ENCODE measurements at regions not wholly inside any gene's neighbourhood (a gene's known extent, or its start where the extent isn't known, plus 50 kb on each side); places are given as distances from the start of the nearest gene placed in this dataset.

DNA sequence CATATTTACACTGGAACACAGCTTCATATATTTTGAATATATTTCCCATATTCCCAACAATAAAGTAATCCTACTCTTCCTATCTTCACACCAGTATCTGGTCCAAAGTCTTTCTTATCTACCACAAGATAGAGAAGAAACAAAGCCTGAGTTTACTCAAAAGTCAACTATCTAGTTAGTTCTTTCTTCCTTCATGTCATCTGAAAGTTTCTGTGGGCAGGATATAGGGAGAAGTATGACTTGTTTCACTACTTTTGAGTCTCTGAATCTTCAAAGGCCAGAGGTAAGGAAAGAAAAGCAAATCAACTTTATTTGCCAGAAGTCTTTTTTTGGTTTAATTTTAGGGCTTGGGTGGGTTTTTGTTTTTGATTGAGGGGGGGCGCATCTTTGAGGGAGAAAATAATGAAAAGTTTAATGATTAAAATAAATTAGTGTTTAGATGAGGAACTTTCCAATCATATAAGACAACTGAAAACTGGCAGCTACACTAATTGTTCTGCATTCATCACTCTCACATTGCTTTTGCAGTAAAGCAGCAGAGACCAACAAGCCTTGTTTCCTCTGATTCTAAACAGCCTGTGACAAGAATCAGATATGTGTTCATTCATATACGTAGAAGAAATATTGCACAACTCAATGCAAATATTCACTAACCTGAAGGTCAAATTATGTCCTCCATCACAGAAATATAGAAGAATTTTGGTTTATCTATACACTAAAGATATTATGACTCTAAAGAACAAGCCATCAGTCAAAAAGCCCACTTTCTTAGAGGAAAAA lies 421.4 kb downstream of the SHQ1 start:
- no peak for DNase-seq

DNA sequence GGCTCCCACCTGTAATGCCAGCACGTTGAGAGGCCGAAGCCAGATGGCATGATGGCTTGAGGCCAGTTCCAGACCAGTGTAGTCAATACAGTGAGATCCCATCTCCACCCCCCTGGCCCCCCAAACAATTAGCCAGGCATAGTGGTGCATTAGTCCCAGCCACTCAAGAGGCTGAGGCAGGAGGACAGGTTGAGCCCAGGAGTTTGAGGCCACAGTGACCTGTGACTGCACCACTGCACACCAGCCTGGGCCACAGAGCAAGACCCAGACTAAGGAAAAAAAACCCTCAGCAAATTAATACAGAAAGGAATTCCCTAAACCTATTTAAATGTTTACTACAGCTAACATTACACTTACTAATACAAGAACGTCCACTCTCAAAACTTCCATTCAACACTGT lies 424.6 kb downstream of the SHQ1 start:
- DNase-seq: no peak

DNA sequence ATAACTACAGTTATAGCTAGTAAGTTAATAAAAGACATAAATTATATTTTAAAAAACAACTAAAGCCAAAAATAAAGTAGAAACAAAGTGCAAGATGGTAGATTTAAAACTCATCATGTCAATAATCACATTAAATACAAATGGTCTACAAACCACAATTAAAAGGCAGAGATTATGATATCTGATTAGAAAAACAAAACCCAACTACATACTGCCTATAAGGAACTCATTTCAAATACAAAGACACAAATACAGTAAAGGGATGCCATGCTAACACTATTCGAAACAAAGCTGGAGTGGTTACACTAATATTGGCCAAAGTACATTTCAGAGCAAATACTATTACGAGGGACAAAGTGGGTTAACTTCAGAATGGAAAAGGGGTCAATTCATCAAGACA lies 426.5 kb downstream of the SHQ1 start:
- no peak for DNase-seq

DNA sequence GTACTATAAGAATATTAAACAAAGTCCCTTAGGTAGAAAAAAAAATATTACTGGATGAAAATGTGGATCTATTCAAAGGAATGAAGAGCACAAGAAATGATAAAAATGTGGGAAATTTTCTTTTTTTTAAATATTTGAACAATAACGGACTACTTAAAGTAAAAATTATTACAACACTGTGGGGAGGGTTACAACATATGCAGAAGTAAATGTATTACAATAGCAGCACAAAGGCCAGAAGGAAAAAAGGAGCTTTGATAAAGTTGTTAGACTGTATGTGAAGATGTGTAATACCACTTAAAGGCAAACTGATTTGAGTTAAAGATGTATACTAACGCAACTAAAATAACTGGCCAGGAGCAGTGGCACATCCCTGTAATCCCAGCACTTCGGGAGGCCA lies 427.1 kb downstream of the SHQ1 start:
- no peak for DNase-seq

DNA sequence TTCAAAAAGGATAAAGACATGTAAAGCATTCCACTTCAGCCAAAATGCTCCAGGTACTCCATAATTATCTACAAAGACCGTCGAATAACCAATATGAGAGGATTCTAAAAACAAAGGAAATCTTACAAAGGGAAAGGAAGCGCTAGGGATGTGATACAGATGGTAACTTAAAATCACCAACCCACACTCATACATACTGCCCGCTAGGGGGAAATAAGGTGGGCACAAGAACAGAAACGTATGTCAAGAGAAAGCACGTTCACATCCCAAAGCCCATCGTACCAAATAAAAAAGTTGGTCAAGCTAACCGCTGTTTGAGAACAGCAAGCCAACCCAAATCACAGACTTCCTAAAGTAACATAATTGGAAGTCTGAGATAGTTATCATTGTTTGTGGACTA lies 429.4 kb downstream of the SHQ1 start:
- no peak for DNase-seq

DNA sequence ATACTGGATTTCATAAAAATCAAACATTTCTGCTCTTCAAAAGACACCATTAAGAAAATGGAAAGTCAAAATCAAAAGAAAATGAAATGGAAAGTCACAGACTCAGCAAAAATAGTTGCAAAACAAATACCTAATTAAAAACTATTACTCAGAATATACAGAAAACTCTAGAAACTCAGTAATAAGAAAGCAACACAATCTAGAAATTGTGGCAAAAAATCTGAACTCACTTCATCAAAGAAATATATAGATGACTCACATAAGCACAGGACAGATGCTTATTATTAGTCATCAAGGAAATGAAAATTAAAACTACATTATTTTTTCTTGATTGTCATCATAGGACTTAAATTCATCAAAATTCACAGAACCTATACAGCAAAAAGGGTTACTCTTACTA lies 430.0 kb downstream of the SHQ1 start:
- no peak for DNase-seq

DNA sequence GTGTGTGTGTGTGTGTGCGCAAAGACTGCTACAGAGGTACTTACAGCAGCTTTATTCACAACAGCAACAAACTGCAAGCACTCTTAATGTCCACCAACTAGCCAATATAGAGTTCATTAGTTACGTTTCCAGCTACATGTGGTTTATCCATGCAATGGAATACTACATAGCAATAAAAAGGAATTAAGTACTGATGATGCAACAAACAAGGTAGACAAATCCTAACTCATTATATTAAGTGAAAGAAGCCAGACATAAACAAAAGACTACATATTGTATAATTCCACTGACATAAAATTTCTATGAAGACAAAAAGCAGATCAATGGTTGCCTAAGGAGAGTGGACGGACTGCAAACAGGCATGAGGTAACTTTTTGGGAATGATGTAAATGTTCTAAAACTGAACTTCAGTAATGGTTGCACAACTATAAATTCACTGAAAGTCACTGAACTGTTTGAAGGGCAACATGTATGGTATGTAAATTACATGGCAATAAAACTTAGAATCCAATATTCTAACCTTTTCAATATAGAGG lies 433.7 kb downstream of the SHQ1 start:
- no peak for DNase-seq

DNA sequence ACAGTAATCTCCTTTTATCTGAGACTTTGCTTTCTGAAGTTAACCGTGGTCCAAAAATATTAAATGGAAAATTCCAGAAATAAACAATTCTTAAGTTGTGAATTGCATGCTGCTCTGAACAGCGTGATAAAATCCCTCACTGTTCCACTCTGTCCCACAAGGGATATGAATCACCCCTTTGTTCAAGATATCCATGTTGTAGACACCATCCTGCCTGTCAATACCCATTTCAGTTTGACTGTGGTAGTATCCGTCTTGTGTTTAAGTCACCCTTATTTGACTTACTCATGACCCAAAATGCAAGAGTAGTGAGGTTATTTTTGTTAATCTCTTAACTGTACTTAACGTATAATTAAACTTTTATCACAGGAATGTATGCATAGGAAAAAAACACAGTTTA lies 435.0 kb downstream of the SHQ1 start:
- DNase-seq: no peak

DNA sequence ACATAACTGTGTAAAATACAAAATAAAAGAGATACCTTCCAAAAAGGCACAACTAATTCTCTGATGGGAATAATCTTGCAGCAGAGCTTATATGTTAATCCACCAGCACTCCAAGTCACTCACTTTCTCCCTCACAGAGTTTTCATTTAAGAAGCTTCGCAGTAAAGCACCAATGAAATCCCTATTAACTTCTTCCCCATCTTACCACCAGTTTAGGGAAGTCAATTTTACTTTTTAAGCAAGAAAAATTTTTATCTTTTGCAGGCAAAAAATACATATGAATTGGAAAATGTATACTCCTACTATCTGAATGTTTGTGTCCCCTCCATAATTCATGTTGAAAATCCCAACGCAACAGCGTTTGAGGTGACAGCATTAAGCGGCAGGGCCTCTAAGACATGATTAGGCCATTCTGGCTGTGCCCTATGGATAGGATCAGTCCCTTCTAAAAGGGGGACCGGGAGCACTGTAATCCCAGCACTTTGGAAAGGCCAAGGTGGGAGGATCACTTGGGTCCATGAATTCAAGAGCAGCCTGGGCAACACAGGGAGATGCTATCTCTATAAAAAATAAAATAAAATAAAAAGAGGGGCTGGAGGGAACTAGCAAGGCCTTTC lies 435.8 kb downstream of the SHQ1 start:
- DNase-seq: no peak

DNA sequence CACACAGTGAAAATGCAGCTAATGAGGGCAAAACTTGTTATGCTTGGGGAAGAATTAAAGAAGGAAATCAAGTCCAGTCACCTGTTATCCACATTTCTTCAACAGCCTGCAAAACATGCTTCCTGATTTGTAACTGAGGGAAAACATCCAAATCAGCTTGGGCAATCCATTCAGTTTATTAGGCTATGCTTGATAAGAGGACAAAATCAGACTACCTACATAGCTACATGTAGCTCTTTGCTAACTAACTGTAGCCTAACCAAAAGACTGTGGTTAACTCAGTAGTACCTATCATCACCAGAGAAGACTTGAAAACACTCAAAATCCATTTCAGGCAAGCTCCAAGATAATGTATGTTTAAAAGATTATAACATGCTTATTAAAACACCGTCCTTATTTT lies 436.4 kb downstream of the SHQ1 start:
- no peak for DNase-seq

DNA sequence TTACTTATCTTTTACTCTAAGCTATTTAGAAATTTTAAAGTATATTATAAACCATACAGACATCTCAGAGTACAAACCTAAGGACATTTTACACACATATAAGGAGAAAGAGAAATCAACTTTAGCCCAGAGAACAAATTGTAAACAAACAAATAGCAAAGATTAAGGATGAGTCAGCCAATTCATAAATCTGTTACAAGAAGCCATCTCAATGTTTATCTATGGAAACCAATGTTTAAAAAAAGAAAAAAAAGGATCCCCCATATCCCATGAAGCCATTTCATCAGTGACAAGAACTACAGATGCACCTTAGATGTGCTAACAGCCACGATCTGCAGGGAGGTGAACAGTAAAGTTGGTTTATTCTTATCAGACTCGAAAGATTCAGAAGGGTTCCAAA lies 437.1 kb downstream of the SHQ1 start:
- no peak for DNase-seq

DNA sequence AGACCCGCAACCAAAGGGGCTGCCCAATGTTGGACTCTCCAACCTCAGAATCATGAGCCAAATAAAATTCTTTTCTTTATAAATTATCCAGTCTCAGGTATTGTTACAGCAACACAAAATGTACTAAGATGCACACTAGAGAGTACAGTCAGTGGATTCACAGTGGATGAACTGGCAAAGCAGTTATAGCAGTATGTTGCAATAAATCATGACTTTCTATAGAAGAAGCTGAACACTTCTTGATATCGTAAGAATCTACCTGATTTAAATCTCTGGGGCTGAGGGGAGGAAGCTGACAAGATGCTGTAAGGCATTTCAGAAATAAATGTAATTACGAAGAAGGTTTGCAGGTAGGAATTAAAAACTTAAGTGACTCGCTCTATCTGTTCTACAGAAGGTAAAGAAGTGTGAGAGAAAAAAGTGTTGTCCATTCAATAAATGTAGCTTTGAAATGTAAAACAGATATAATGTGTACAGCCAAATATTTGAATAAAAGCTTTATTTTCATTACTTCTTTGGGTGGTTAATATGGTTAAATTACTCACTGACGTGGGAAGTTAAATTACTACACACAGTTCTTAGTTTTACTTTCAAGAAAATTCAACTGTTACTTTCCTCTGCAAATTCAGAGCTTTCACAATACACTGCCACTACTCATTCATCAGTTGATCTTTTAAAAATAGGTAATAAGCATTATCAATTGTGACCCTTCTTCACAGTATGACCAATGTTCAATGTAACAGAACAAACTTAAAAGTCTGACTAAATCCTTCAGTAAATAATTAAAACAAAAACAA lies 439.1 kb downstream of the SHQ1 start:
- no peak for DNase-seq

DNA sequence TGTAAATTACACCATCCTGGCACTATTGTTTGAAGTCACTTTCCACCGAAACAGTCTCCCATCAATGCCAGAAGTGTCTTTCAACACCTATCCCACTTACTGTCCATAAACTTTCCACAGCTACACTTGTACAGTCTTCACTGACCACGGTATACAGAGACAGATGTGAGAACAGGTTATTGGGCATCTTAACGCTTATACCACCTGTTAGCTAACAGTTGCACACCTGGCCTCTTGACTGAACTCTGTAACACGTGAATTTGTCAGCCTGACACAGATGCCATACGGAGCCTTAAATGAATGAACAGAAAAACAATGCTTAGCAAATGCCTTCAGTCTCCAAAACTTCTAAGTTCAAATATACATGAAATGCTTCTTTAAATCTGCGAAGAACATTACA lies 440.5 kb downstream of the SHQ1 start:
- no peak for DNase-seq

DNA sequence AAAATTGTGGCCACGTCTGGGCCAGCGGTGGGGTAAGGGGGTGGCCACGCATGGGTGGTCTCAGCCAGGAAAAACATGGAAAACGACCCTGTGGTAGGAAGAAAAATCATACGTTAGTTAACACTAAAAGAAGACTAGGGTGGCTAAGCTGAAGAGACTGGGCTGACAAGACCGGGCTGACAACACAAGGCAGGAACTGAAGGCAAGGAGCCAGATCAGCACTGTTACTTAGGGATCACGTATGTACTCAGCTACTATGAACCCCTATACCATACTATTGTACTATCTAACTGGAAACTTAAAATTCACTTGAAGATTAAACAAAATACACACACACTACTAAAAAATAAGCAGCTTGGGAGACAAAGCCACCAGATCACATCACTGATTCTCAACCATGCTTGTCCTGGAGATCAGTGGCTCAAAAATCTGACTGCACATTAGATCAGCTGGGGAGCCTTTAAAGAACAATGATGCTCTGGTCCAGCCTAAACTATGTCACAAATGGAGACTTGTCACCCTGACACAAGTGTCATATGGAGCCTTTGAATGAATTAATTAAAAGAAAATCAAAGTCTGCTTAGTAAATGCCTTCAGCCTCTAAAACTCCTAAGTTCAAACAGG lies 442.2 kb downstream of the SHQ1 start:
- no peak for DNase-seq

DNA sequence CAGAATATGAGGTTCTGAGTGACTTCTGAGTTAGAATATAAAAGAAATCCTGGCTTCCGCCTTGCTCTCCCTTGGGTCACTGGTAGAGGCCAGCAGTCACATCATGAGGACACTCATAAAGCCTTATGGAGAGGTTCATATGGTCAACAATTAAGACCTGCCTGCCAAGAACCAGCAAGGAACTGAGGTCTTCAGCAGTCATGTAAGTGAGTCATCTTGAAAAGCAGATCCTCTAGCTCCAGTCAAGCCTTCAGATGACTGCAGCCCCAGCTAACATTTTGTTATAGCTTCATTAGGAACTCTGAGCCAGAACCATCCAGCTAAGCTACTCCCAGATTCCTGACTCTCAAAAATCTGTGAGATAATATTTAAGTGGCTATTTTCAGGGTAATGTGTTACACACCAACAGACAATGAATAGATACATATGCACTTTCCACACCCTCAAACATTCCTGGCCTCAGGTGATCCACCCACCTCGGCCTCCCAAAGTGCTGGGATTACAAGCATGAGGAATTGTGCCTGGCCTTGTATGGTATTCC lies 447.2 kb downstream of the SHQ1 start:
- DNase-seq: no peak

DNA sequence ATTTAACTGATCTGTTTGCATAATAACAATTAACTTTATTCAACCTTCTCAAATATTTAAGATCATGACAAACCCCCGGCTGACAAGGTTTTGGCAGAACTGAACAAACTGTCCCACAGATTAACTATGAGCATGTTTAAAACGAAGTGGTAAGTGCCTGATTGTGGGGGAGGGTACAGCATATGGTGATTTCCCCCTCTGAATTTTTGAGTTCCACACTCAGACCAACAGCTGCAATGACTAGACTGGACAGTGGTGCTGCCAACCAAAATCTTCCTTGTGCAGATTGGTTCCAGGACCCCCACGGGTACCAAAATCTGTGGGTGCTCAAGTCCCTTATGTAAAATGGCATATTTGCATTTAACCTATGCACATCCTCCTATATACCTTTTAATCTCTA lies 449.5 kb downstream of the SHQ1 start:
- no peak for DNase-seq

DNA sequence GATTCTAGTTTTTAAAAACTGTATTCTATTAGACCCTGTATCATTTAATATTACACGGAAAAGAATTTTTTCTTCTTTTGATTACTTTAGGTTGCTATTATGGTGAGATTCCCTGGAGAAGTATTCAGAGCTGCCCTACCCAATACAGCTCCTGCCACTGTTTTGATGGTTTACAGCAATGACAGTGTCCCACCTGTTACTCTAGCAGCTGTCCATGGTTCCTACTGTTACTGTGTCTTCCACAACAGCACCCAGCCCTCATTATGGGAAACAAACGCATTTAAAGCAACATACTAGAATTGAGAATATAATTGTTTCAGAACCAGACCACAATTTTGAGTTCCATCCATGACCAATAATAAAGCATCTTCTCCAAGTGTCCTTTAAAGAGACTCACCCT lies 450.7 kb downstream of the SHQ1 start:
- DNase-seq: no peak

DNA sequence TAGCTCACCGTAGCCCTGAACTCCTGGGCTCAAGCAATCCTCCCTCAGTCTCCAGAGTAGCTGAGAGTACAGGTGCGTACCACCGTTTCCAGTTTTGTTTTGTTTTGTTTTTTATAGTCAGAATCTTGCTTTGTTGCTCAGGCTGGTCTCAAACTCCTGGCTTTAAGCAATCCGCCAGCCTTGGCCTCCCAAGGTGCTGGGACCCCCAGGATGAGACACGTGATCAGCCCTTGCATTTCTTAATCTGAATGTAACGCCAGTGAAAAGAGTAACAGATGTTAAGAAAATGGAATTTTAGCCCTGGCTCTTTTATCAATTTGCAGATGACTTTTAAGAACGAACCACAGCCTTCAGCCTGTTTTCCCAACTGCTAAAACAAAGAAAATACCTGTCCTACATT lies 451.3 kb downstream of the SHQ1 start:
- DNase-seq: no peak

DNA sequence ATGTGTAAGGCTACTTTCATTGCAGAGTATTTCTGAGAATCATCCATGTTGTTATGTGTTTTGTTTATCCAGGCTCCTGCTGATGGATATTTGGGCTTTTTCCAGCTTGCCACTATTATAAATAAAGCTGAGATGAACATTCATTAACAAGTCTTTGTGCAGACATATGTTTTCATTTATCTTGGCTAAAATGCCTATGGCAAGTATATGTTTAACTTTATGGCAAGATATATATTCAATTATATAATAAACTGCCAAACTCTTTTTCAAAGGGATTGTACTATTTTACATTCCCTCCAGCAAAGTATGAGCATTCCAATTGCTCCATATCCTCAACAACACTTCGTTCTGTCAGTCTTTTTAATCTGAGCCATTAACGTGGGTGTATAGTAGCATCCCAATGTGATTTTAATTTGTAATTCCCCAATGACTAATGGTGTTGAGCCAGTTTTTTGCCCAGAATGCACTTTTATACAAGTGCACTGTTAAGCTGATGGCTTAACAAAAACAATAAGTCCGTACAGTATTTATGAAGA lies 452.4 kb downstream of the SHQ1 start:
- DNase-seq: no peak

DNA sequence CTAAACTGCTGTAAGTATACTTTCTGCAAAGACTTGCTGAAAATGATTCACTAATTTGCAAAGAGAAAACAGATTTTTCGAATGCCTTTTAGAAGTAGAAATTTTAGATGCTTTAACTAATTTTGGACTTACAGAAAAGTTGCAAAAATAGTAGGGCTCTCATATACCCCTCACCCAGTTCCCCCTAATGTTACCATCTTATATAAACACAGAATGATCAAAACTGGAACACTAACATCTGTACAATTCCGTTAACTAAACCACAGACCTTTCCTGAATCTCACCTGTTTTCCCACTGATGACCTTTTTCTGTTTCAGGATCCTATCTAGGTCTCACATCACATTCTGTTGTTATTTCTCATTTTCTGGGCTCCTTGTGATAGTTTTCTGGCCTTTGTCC lies 454.8 kb downstream of the SHQ1 start:
- no peak for DNase-seq

DNA sequence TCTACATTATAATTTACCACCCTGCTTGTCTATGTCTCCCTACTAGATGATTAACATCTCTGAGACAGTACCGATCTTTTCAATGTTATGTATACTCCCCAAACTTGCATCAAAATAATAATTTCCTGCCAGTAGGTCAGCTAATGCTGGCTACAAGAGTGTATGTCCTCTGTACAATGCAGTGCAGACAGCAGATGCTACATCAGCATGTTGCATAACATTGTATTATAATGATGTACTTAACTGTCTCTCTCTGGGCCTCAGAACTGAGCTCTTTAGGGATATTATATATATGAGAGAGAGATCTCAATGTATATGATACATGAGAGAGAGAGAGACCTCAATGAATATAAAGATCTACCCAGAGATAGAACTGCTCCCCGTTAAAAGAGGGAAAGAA lies 456.6 kb downstream of the SHQ1 start:
- DNase-seq: no peak

DNA sequence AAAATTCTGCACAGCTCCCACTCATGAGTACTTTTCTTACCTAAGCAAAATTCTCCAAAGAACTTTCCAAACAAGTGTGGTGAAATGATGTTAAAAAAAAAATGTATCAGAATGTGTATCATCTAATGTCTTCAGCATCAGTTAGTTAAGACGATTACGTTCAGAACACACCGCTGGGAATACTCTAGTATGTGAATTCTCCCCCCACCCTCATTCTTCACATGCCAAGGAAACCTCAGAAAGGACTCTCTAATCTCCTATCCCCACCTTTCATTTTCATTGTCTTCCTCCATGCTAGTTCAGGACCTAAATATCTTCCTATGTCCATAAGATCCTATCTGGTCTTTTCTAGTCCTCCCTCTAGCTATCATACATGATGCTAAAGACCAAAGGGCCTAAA lies 457.4 kb downstream of the SHQ1 start:
- no peak for DNase-seq

DNA sequence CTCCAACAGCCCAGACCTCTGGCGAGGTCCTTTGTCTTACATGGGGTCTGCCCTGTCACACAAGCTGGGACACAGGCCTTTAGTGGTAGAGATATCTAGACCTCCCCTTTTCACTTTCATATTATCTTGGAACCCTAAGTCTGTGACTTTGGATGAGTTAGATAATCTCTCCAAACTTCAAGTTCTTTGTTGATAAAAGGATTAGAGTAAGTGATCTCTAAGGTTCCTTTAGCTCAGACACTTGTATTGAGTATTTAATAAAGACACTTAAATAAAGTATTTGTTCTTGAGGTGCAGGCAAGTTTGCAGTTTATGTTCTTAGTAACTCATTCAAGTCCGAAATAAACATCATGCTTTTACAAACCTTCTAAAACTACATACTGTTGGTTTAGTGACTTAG lies 459.6 kb downstream of the SHQ1 start:
- no peak for DNase-seq

Measured in T-helper 9 cell (primary cell).